BJ (cell line): ENCODE measurements at regions not wholly inside any gene's neighbourhood (a gene's known extent, or its start where the extent isn't known, plus 50 kb on each side); places are given as distances from the start of the nearest gene placed in this dataset.

Experiments used
- CTCF ChIA-PET: fragments of 350-600 bp; formaldehyde crosslinking; extraction: SDS; loops from one replicate; lab custom pipeline; 2021; ENCODE audit warnings: antibody characterized with exemption, inconsistent platforms; lab: Yijun Ruan, JAX
- POLR2A ChIA-PET: fragments of 300-600 bp; sonication (Branson Sonifier 250); formaldehyde crosslinking; extraction: SDS; loops from one replicate; lab custom pipeline; 2021; ENCODE audit warnings: antibody characterized with exemption; lab: Charles Lee
- DNase-seq: peaks from one replicate; pipeline ENCODE4 v3.0.0-alpha.2; 2011; ENCODE audit warnings: low read depth
- H3K27me3 ChIP-seq: 2 replicates; pipeline ENCODE4 v1.6.0; 2011; ENCODE audit warnings: low read length; ENCODE audit not compliant: control insufficient read depth, insufficient read depth
- H3K36me3 ChIP-seq: 2 replicates; pipeline ENCODE4 v1.5.1; 2011; ENCODE audit warnings: low read length; ENCODE audit not compliant: control insufficient read depth, insufficient read depth
- H3K4me3 ChIP-seq: 2 replicates; pipeline ENCODE4 v1.5.1; 2011; ENCODE audit warnings: low read depth, mild to moderate bottlenecking, control low read depth, low read length
- CTCF ChIP-seq: IDR thresholded peaks from 2 replicates; pipeline ENCODE4 v1.5.1; 2011; ENCODE audit warnings: low read depth, mild to moderate bottlenecking, control low read depth, inconsistent platforms, low read length, moderate library complexity; ENCODE audit not compliant: insufficient read depth

- ChIA-PET CTCF (no interaction called here), POLR2A (no interaction called here)
- Histone ChIP-seq H3K4me3 (no peak overlapping the region), H3K27me3 (no peaks in the 10 kb centered on the region; the same call in none of the 2 replicates), H3K36me3 (no peaks in the 10 kb centered on the region)
- no peak for DNase-seq
- TF ChIP-seq CTCF, result no peak
Observed at GRCh38 chr7:134370135-134370534, 53.4 kb upstream of the SLC35B4 start.

- Histone ChIP-seq H3K36me3 (no peaks in the 10 kb centered on the region), H3K4me3 (no peak overlapping the region), H3K27me3 (no peaks in the 10 kb centered on the region; the same call in none of the 2 replicates)
- no peak for DNase-seq
- ChIA-PET CTCF (interaction anchor here (0.6 to 1.8 kb wide), 4 partner anchors 11 to 488 kb away, joined by 3 to 6 read pairs (median 4); no protein-coding TSS in a partner anchor), POLR2A (no interaction called here)
- no peak for TF ChIP-seq CTCF
Observed at GRCh38 chr7:134368851-134369544, 52.3 kb upstream of the SLC35B4 start.

GRCh38 chr7:134367956-134368749 lies 51.4 kb upstream of the SLC35B4 start:
- Histone ChIP-seq H3K36me3 (no peaks in the 10 kb centered on the region), H3K27me3 (no peaks in the 10 kb centered on the region; the same call in 1 of the 2 replicates), H3K4me3 (no peak overlapping the region)
- TF ChIP-seq CTCF, result no peak
- DNase-seq, result no peak
- CTCF ChIA-PET, result interaction anchor here (0.9 to 1.8 kb wide), 5 partner anchors 9 to 64 kb away, joined by 3 to 6 read pairs (median 3); no protein-coding TSS in a partner anchor
- POLR2A ChIA-PET, result no interaction called here
